MM.1S (cell line): ENCODE measurements at regions not wholly inside any gene's neighbourhood (a gene's known extent, or its start where the extent isn't known, plus 50 kb on each side); places are given as distances from the start of the nearest gene placed in this dataset.

Source experiments
- DNase-seq: peaks from one replicate; pipeline ENCODE4 v3.0.0-alpha.2; 2015
- H2AFZ ChIP-seq: fragments of 300-600 bp; sonication (generic); 2 replicates; pipeline ENCODE4 v1.6.0; 2016; ENCODE audit warnings: antibody characterized with exemption, low read length
- H3F3A ChIP-seq: fragments of 300-600 bp; sonication (generic); 2 replicates; pipeline ENCODE4 v1.6.1; 2016; ENCODE audit warnings: mild to moderate bottlenecking, antibody characterized with exemption, low read length, moderate library complexity, mixed read lengths; ENCODE audit not compliant: insufficient read depth
- H3K27ac ChIP-seq: fragments of 300-600 bp; sonication (generic); 2 replicates; pipeline ENCODE4 v1.5.1; 2016; ENCODE audit warnings: mild to moderate bottlenecking, low read length
- H3K27me3 ChIP-seq: fragments of 300-600 bp; sonication (generic); replicated peaks from 2 replicates; pipeline ENCODE4 v1.6.0; 2016; ENCODE audit warnings: low read length; ENCODE audit not compliant: insufficient read depth
- H3K36me3 ChIP-seq: fragments of 300-600 bp; sonication (generic); replicated peaks from 2 replicates; pipeline ENCODE4 v1.6.1; 2016; ENCODE audit warnings: mild to moderate bottlenecking, low read length, mixed read lengths; ENCODE audit not compliant: insufficient read depth
- H3K4me1 ChIP-seq: fragments of 300-600 bp; sonication (generic); 2 replicates; pipeline ENCODE4 v1.6.1; 2016; ENCODE audit warnings: low read length, mixed read lengths
- H3K4me2 ChIP-seq: fragments of 300-600 bp; sonication (generic); 2 replicates; pipeline ENCODE4 v1.6.0; 2016; ENCODE audit warnings: low read depth, low read length
- H3K4me3 ChIP-seq: fragments of 300-600 bp; sonication (generic); 2 replicates; pipeline ENCODE4 v1.5.1; 2016; ENCODE audit warnings: low read length, mixed read lengths
- H3K79me2 ChIP-seq: fragments of 300-600 bp; sonication (generic); 2 replicates; pipeline ENCODE4 v1.6.1; 2016; ENCODE audit warnings: mixed run types, low read length, mixed read lengths
- H3K9ac ChIP-seq: fragments of 300-600 bp; sonication (generic); 2 replicates; pipeline ENCODE4 v1.6.1; 2016; ENCODE audit warnings: low read length, mixed read lengths
- H3K9me2 ChIP-seq: fragments of 300-600 bp; sonication (generic); replicated peaks from 2 replicates; pipeline ENCODE4 v1.6.1; 2016; ENCODE audit warnings: mild to moderate bottlenecking, low read length, mixed read lengths; ENCODE audit not compliant: insufficient read depth
- H3K9me3 ChIP-seq: fragments of 300-600 bp; sonication (generic); replicated peaks from 2 replicates; pipeline ENCODE4 v1.6.1; 2016; ENCODE audit warnings: mild to moderate bottlenecking, low read length, mixed read lengths; ENCODE audit not compliant: insufficient read depth
- H4K20me1 ChIP-seq: fragments of 300-600 bp; sonication (generic); 2 replicates; pipeline ENCODE4 v1.6.1; 2016; ENCODE audit warnings: mild to moderate bottlenecking, low read length, moderate library complexity, mixed read lengths; ENCODE audit not compliant: insufficient read depth
- CTCF ChIP-seq: fragments of 300-600 bp; sonication (generic); IDR thresholded peaks from 2 replicates; pipeline ENCODE4 v1.5.1; 2016; ENCODE audit warnings: antibody characterized with exemption, low read length, mixed read lengths
- EZH2 ChIP-seq: fragments of 300-600 bp; sonication (generic); optimal IDR thresholded peaks from 2 replicates; pipeline ENCODE3; 2017; ENCODE audit warnings: low read depth, mild to moderate bottlenecking, antibody characterized with exemption, low read length, mixed read lengths
- EZH2phosphoT487 ChIP-seq: fragments of 300-600 bp; sonication (generic); IDR thresholded peaks from 2 replicates; pipeline ENCODE4 v1.6.1; 2018; ENCODE audit warnings: antibody characterized with exemption, low read length

GRCh38 chr1:115450501-115451040 is 112.5 kb upstream of the NGF start:
- Histone ChIP-seq H3K27me3 (no peaks in the 10 kb centered on the region), H3K36me3 (no peaks in the 10 kb centered on the region), H3K79me2 (no peaks in the 10 kb centered on the region), H2AFZ (no peak overlapping the region), H3K9ac (no peak overlapping the region), H3K4me1 (no peaks in the 10 kb centered on the region), H3K9me3 (no peaks in the 10 kb centered on the region), H4K20me1 (no peaks in the 10 kb centered on the region), H3K9me2 (no peaks in the 10 kb centered on the region), H3K27ac (no peak overlapping the region), H3F3A (no peaks in the 10 kb centered on the region), H3K4me2 (no peak overlapping the region), H3K4me3 (no peak overlapping the region)
- DNase-seq: no peak
- TF ChIP-seq EZH2 (no peak), CTCF (no peak), EZH2phosphoT487 (no peak)

- Histone ChIP-seq H3K9me2 (no peaks in the 10 kb centered on the region), H3K4me3 (no peak overlapping the region), H3K36me3 (no peaks in the 10 kb centered on the region), H3K9ac (no peak overlapping the region), H3K27me3 (no peaks in the 10 kb centered on the region), H3K4me2 (no peak overlapping the region), H3K27ac (no peak overlapping the region), H3K79me2 (no peaks in the 10 kb centered on the region), H3K9me3 (no peaks in the 10 kb centered on the region), H2AFZ (no peak overlapping the region), H4K20me1 (no peaks in the 10 kb centered on the region), H3F3A (no peaks in the 10 kb centered on the region), H3K4me1 (no peaks in the 10 kb centered on the region)
- TF ChIP-seq EZH2 (no peak), EZH2phosphoT487 (no peak), CTCF (no peak)
- no peak for DNase-seq
Observed at GRCh38 chr1:115448282-115449044, 110.4 kb upstream of the NGF start.

DNA sequence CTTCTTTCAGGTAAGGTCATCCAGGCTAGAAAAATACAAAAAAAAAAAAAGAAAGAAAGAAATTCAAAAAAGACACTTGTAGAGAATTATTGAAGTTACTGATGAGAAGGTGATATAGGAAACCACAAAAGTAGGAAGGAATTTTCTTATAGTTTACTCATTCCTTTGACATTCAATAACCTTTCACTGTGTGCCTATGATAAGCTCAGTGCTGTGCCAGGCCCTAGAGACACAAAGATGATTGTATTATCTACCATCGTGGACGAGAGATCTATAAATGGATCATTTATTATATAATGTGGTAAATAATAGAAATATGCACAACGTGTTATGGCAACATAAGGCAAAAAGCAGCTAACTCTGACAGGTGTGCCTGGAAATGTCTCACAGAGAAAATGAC is 109.6 kb upstream of the NGF start:
- H2AFZ ChIP-seq: no peak overlapping the region
- no peak overlapping the region for H3K27ac ChIP-seq
- no peaks in the 10 kb centered on the region for H3F3A ChIP-seq
- H3K4me1 ChIP-seq: no peaks in the 10 kb centered on the region
- H3K4me3 ChIP-seq: no peak overlapping the region
- no peak overlapping the region for H3K9ac ChIP-seq
- no peaks in the 10 kb centered on the region for H3K36me3 ChIP-seq
- no peaks in the 10 kb centered on the region for H4K20me1 ChIP-seq
- H3K4me2 ChIP-seq: no peak overlapping the region
- no peak for DNase-seq
- H3K27me3 ChIP-seq: no peaks in the 10 kb centered on the region
- no peaks in the 10 kb centered on the region for H3K9me3 ChIP-seq
- TF ChIP-seq EZH2 (no peak), EZH2phosphoT487 (no peak), CTCF (no peak)
- no peaks in the 10 kb centered on the region for H3K9me2 ChIP-seq
- no peaks in the 10 kb centered on the region for H3K79me2 ChIP-seq
